ENCODE measurements at regions not wholly inside any gene's neighbourhood (a gene's known extent, or its start where the extent isn't known, plus 50 kb on each side); places are given as distances from the start of the nearest gene placed in this dataset.

DNA sequence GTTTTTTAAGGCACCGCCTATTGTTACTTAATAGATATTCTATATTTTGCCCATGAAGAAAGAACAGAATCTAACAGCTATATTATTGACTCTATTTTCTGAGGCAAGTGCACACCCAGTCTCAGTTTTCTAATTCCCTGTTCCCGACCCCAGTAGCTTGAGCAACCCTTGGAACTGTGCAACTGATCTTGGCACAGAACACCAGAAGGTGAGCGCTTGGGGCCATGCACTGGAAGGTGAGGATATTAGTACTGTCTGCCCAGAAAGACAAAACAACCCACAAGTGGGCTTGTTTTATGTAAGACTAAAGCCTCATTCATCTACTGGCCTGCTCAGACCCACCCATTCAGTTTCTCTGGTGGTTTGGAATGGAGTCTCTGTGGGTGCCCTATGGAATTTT, 188.8 kb upstream of the LINC00305 start:
- no peaks in the 10 kb centered on the region for H3K79me2 ChIP-seq (replicated peaks; ENCODE audit: insufficient read depth, low read length)
- no peak overlapping the region for H3K27ac ChIP-seq (ENCODE audit: low read length)
- no peak overlapping the region for H3K4me2 ChIP-seq (ENCODE audit: low read length)
- H3K27me3 ChIP-seq (ENCODE audit: insufficient read depth, low read depth, low read length), result no peaks in the 10 kb centered on the region
- H3K36me3 ChIP-seq (ENCODE audit: insufficient read depth, low read length), result no peaks in the 10 kb centered on the region
- H4K20me1 ChIP-seq (ENCODE audit: insufficient read depth), result no peaks in the 10 kb centered on the region
- no peak overlapping the region for H3K4me3 ChIP-seq (ENCODE audit: low read length)
- H3K9ac ChIP-seq (ENCODE audit: low read length), result no peak overlapping the region
- no peaks in the 10 kb centered on the region for H3F3A ChIP-seq (ENCODE audit: insufficient read depth, low read length, poor library complexity, severe bottlenecking)
- TF ChIP-seq EZH2 (IDR thresholded peaks at IDR 0.05; ENCODE audit: borderline replicate concordance, insufficient read depth, low read length, poor library complexity, severe bottlenecking), result no peak
- TF ChIP-seq POLR2AphosphoS5 (IDR thresholded peaks at IDR 0.05), result no peak
- TF ChIP-seq, protein P1, sequence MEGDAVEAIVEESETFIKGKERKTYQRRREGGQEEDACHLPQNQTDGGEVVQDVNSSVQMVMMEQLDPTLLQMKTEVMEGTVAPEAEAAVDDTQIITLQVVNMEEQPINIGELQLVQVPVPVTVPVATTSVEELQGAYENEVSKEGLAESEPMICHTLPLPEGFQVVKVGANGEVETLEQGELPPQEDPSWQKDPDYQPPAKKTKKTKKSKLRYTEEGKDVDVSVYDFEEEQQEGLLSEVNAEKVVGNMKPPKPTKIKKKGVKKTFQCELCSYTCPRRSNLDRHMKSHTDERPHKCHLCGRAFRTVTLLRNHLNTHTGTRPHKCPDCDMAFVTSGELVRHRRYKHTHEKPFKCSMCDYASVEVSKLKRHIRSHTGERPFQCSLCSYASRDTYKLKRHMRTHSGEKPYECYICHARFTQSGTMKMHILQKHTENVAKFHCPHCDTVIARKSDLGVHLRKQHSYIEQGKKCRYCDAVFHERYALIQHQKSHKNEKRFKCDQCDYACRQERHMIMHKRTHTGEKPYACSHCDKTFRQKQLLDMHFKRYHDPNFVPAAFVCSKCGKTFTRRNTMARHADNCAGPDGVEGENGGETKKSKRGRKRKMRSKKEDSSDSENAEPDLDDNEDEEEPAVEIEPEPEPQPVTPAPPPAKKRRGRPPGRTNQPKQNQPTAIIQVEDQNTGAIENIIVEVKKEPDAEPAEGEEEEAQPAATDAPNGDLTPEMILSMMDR (IDR thresholded peaks at IDR 0.05; ENCODE audit: poor library complexity, severe bottlenecking), result no peak
- no peaks in the 10 kb centered on the region for H3K9me2 ChIP-seq (ENCODE audit: insufficient read depth, low read length)
- no peak overlapping the region for H2AFZ ChIP-seq (ENCODE audit: low read depth, low read length)
- H3K9me3 ChIP-seq (ENCODE audit: low read length), result no peaks in the 10 kb centered on the region

DNA sequence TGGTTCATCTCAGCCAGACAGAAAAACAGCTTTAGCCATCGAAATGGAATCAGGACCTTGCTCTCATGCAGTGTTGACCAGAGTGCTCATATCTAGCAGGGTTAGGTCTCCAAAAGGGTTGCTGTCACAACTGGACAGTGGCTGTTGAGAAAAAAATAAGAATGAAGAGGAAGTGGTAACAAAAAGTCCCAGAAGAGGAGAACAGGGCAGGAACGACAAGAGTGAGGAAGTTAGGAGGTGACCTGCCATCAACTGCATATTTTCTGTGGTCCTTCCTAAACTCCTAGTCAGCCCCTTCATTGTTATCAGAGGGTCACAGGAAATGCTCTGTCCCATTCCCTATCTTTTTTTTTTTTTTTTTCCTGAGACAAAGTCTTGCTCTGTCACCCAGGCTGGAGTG, 188.1 kb upstream of the LINC00305 start:
- no peaks in the 10 kb centered on the region for H3K9me2 ChIP-seq (ENCODE audit: insufficient read depth, low read length)
- no peak overlapping the region for H2AFZ ChIP-seq (ENCODE audit: low read depth, low read length)
- no peak overlapping the region for H3K27ac ChIP-seq (ENCODE audit: low read length)
- H3K79me2 ChIP-seq (replicated peaks; ENCODE audit: insufficient read depth, low read length), result no peaks in the 10 kb centered on the region
- H3F3A ChIP-seq (ENCODE audit: insufficient read depth, low read length, poor library complexity, severe bottlenecking), result no peaks in the 10 kb centered on the region
- no peaks in the 10 kb centered on the region for H3K36me3 ChIP-seq (ENCODE audit: insufficient read depth, low read length)
- no peaks in the 10 kb centered on the region for H3K9me3 ChIP-seq (ENCODE audit: low read length)
- TF ChIP-seq SMC3 (conservative IDR thresholded peaks at IDR 0.05; ENCODE audit: poor library complexity) (no peak), EP300 (conservative IDR thresholded peaks at IDR 0.05; ENCODE audit: poor library complexity, severe bottlenecking) (no peak), POLR2AphosphoS5 (IDR thresholded peaks at IDR 0.05) (no peak), TAF1 (IDR thresholded peaks at IDR 0.05; ENCODE audit: low read depth) (no peak), MXI1 (conservative IDR thresholded peaks at IDR 0.05; ENCODE audit: poor library complexity, severe bottlenecking) (no peak), EZH2 (IDR thresholded peaks at IDR 0.05; ENCODE audit: borderline replicate concordance, insufficient read depth, low read length, poor library complexity, severe bottlenecking) (no peak), RAD21 (conservative IDR thresholded peaks at IDR 0.05) (no peak)
- TF ChIP-seq, protein P1 (IDR thresholded peaks at IDR 0.05; ENCODE audit: poor library complexity, severe bottlenecking), result no peak
- TF ChIP-seq, protein P2, sequence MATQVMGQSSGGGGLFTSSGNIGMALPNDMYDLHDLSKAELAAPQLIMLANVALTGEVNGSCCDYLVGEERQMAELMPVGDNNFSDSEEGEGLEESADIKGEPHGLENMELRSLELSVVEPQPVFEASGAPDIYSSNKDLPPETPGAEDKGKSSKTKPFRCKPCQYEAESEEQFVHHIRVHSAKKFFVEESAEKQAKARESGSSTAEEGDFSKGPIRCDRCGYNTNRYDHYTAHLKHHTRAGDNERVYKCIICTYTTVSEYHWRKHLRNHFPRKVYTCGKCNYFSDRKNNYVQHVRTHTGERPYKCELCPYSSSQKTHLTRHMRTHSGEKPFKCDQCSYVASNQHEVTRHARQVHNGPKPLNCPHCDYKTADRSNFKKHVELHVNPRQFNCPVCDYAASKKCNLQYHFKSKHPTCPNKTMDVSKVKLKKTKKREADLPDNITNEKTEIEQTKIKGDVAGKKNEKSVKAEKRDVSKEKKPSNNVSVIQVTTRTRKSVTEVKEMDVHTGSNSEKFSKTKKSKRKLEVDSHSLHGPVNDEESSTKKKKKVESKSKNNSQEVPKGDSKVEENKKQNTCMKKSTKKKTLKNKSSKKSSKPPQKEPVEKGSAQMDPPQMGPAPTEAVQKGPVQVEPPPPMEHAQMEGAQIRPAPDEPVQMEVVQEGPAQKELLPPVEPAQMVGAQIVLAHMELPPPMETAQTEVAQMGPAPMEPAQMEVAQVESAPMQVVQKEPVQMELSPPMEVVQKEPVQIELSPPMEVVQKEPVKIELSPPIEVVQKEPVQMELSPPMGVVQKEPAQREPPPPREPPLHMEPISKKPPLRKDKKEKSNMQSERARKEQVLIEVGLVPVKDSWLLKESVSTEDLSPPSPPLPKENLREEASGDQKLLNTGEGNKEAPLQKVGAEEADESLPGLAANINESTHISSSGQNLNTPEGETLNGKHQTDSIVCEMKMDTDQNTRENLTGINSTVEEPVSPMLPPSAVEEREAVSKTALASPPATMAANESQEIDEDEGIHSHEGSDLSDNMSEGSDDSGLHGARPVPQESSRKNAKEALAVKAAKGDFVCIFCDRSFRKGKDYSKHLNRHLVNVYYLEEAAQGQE (IDR thresholded peaks at IDR 0.05; ENCODE audit: borderline replicate concordance), result no peak
- H3K9ac ChIP-seq (ENCODE audit: low read length), result no peak overlapping the region
- H3K4me2 ChIP-seq (ENCODE audit: low read length), result no peak overlapping the region
- H3K4me3 ChIP-seq (ENCODE audit: low read length), result no peak overlapping the region
- H4K20me1 ChIP-seq (ENCODE audit: insufficient read depth), result no peaks in the 10 kb centered on the region
- H3K27me3 ChIP-seq (ENCODE audit: insufficient read depth, low read depth, low read length), result no peaks in the 10 kb centered on the region

Data from neural cell (in vitro differentiated cells).